Keratinocyte (primary cell): ENCODE measurements at regions not wholly inside any gene's neighbourhood (a gene's known extent, or its start where the extent isn't known, plus 50 kb on each side); places are given as distances from the start of the nearest gene placed in this dataset.

ENCODE experiments used
- CTCF ChIP-seq, 3 experiments: IDR thresholded peaks in 1 of 3; conservative IDR thresholded peaks in 1 of 3; optimal IDR thresholded peaks in 1 of 3; 2 replicates in 2 of 3; 3 replicates in 1 of 3; pipeline versions ENCODE3 to v1.5.1; 2011; ENCODE audit warnings: low read length in 3 of 3, mild to moderate bottlenecking in 3 of 3, moderate library complexity in 2 of 3, control low read depth in 1 of 3, inconsistent platforms in 1 of 3; ENCODE audit not compliant: insufficient read depth in 2 of 3; ENCODE audit errors: extremely low read depth in 1 of 3
- EZH2 ChIP-seq: IDR thresholded peaks from one replicate; pipeline ENCODE4 v1.6.1; 2012; ENCODE audit warnings: inconsistent platforms, mild to moderate bottlenecking, low read length, moderate library complexity

GRCh38 chr9:119722384-119722783, 353.1 kb upstream of the BRINP1 start:
- TF ChIP-seq CTCF (optimal IDR thresholded peaks at IDR 0.05 in 1 of 3, IDR thresholded peaks at IDR 0.05 in 1 of 3, conservative IDR thresholded peaks at IDR 0.05 in 1 of 3; ENCODE audit: extremely low read depth in 1 of 3, insufficient read depth in 2 of 3, low read length in 3 of 3) (no peak), EZH2 (no peak)
